Sigmoid colon (tissue), 4 donors: ENCODE measurements at regions not wholly inside any gene's neighbourhood (a gene's known extent, or its start where the extent isn't known, plus 50 kb on each side); places are given as distances from the start of the nearest gene placed in this dataset.

Experiments
- CTCF ChIP-seq, 4 experiments: fragments of 450-650 bp in 3 of 4; fragments of 200-600 bp in 1 of 4; IDR thresholded peaks; one replicate each; pipeline ENCODE4 v1.5.1; 2016 to 2019; ENCODE audit warnings: antibody characterized with exemption in 4 of 4, mild to moderate bottlenecking in 3 of 4, moderate library complexity in 2 of 4
- POLR2A ChIP-seq, 2 donors: fragments of 450-650 bp; IDR thresholded peaks; one replicate each; pipeline ENCODE4 v1.6.1; 2016; ENCODE audit warnings: antibody characterized with exemption in 2 of 2, mild to moderate bottlenecking in 2 of 2, moderate library complexity in 2 of 2
- POLR2AphosphoS5 ChIP-seq, 4 donors: sonication (generic); formaldehyde crosslinking; IDR thresholded peaks; one replicate each; pipeline ENCODE4 v1.6.1; 2017; ENCODE audit warnings: antibody characterized with exemption in 4 of 4

- TF ChIP-seq POLR2AphosphoS5 (IDR thresholded peaks at IDR 0.05) (peak; percentile 57 to 70 (median 64)), CTCF (IDR thresholded peaks at IDR 0.05) (no peak), POLR2A (IDR thresholded peaks at IDR 0.05) (no peak)
These were observed 99.9 kb downstream of the KLF4 start for GRCh38 chr9:107389617-107390071.
